Fibroblast of lung (primary cell): ENCODE measurements at regions not wholly inside any gene's neighbourhood (a gene's known extent, or its start where the extent isn't known, plus 50 kb on each side); places are given as distances from the start of the nearest gene placed in this dataset.

Experiments
- EZH2 ChIP-seq: IDR thresholded peaks from 2 replicates; pipeline ENCODE4 v1.5.1; 2012; ENCODE audit warnings: low read length, control low read depth, mild to moderate bottlenecking; ENCODE audit errors: missing control alignments
- TF ChIP-seq, protein P1 (sequence below), 2 donors: IDR thresholded peaks in 1 of 2; conservative IDR thresholded peaks in 1 of 2; 1 replicate in 1 of 2; 2 replicates in 1 of 2; pipeline ENCODE4 v1.5.1; 2011 to 2012; ENCODE audit warnings: low read length in 2 of 2, control low read depth in 1 of 2, inconsistent platforms in 1 of 2, low read depth in 1 of 2, mild to moderate bottlenecking in 1 of 2

GRCh38 chr2:20914771-20915170, 91.9 kb upstream of the LDAH start:
- TF ChIP-seq, protein P1, sequence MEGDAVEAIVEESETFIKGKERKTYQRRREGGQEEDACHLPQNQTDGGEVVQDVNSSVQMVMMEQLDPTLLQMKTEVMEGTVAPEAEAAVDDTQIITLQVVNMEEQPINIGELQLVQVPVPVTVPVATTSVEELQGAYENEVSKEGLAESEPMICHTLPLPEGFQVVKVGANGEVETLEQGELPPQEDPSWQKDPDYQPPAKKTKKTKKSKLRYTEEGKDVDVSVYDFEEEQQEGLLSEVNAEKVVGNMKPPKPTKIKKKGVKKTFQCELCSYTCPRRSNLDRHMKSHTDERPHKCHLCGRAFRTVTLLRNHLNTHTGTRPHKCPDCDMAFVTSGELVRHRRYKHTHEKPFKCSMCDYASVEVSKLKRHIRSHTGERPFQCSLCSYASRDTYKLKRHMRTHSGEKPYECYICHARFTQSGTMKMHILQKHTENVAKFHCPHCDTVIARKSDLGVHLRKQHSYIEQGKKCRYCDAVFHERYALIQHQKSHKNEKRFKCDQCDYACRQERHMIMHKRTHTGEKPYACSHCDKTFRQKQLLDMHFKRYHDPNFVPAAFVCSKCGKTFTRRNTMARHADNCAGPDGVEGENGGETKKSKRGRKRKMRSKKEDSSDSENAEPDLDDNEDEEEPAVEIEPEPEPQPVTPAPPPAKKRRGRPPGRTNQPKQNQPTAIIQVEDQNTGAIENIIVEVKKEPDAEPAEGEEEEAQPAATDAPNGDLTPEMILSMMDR (conservative IDR thresholded peaks at IDR 0.05 in 1 of 2, IDR thresholded peaks at IDR 0.05 in 1 of 2; ENCODE audit: low read depth in 1 of 2, low read length in 2 of 2) = no peak
- no peak for TF ChIP-seq EZH2
